ENCODE measurements at regions not wholly inside any gene's neighbourhood (a gene's known extent, or its start where the extent isn't known, plus 50 kb on each side); places are given as distances from the start of the nearest gene placed in this dataset.

GRCh38 chr19:28929006-28929405 lies 283.9 kb downstream of the UQCRFS1 start:
- no peak for DNase-seq

GRCh38 chr19:28927456-28927855 lies 285.5 kb downstream of the UQCRFS1 start:
- no peak for DNase-seq

GRCh38 chr19:28920269-28921066 lies 292.5 kb downstream of the UQCRFS1 start:
- DNase-seq = no peak

GRCh38 chr19:28917621-28918020 lies 295.3 kb downstream of the UQCRFS1 start:
- no peak for DNase-seq

GRCh38 chr19:28915737-28916460 lies 297.1 kb downstream of the UQCRFS1 start:
- DNase-seq = no peak

GRCh38 chr19:28915202-28915601 lies 297.7 kb downstream of the UQCRFS1 start:
- DNase-seq = no peak

DNA sequence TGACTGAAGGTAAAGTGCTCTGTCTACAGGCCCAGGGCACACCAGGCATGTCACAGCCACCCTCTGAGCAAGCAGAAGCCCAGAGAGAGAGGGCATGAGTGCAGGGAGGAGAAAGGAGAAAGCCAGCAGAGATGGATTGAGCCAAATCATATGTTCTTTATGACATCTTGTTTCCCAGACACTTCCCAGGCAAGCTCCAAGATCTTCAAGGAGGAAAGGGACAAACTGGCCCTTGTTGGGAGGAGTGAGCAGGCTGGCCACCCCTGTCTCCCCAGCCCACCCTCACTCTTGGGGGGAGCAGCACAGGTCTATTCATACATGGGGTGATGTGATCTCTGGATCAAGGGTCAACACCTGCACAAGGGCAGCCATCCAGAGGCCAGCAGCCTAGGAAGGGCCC lies 298.8 kb downstream of the UQCRFS1 start:
- DNase-seq = no peak

- DNase-seq = no peak
These were observed 299.3 kb downstream of the UQCRFS1 start for GRCh38 chr19:28913626-28914025.

DNA sequence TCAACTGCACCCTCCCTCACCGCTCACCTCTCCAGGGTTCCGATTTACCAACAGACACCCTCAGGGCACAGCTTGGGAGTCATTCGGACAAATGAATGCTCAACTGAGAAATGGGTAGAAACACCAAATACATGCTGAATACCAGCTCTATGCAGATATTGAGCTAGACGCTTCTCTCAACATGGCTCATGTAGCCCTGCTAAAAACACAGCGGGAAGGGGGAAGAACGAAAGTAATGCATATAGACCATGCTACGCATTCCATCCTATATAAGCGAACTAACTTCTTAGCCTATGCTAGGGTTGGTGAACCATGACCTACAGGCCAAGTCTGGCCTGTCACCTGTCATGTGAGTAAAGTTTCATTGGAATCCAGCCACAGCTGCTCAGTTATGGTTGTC lies 304.0 kb downstream of the UQCRFS1 start:
- DNase-seq = no peak

DNA sequence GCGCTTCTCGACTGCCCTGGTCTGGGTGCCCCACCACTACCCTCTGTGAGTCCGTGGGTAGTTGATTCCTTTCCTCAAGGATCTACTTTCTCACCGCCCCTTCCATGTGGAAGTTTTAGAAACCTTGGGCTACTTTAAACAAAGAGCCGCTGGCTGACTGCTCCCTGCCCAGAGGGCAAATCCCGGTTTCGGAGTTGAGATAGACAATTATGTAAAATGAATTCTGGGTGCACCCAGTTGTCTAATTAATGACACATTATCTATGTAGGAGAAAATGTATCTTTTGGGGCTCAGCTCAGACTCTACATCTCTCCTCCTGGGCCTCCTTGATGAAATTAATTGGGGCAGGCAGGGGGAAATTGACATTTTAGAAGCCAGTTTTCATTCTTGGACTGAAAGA lies 305.4 kb downstream of the UQCRFS1 start:
- no peak for DNase-seq

DNA sequence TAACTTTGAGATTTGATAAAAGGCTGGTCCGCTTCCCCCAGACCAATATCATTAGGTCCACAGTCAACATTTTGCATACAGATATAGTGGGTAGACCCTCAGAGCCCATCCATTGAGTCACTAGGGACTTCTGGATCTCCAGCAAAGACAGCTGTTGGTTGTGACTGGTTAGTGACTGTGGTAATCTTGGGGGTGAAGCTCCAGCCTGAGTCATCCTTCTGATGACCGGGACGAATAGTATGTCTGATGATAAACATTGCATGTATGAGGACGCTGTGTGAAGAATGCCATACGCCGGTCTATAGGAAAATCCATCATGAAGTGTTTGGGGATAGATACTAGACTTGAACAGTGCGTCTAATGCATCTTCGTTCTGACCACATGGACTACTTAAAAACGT lies 307.0 kb downstream of the UQCRFS1 start:
- DNase-seq = no peak

DNA sequence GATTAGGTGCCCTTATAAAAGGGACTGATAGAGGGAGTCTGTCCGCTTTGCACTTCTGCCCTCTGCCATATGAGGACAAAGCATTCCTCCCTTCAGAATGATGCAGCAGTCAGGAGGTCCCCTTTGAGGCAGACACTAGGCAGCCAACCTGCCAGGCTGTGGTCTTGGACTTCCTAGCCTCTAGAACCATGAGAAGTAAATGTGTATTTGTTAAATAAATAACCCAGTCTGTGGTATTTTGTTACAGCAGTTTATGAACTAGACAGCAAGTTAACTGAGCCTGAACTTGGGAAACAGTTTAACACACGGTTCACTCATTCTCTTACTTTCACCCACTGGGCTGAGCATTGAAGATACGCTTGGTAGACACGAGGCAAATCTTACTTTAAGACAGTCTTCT lies 313.2 kb downstream of the UQCRFS1 start:
- DNase-seq = no peak

- DNase-seq = no peak
These were observed 314.7 kb downstream of the UQCRFS1 start for GRCh38 chr19:28898249-28898648.

DNA sequence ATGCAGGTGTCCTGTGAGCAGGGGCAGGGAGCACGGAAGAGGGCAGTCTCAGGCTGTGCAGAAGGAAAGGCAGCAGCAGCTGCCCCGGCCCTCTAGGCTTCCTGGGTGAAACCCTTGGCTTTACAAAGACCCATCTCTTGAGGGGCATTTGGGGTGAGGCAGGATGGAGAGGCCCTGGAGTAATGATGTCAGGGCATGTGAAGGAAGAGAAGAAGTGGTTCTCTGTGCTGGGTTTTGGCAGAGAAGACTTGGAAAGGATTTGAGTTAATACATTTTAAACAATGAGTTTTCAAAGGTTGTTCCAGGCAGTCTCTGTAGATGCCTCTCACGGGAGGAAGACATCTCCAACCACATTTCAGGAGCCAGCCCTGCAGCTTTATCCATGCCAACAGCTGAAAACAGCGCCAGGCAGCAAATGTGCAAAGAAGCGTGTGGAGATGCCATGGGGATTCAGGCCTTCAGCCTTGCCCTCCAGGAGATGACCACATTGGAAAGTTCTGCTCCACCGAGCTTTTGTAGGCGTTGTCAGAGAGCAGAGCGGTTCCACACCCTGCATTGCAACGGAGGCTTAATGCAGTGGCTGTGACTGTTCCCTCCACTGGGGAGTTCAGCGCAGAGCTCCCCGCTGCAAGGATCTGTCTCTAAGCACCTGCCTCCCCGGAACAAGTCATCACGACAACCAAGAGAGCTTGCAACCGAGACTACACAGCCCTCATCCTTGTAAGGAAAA lies 322.8 kb downstream of the UQCRFS1 start:
- no peak for DNase-seq

- DNase-seq = no peak
These were observed 324.9 kb downstream of the UQCRFS1 start for GRCh38 chr19:28887920-28888618.

- DNase-seq = no peak
These were observed 326.2 kb downstream of the UQCRFS1 start for GRCh38 chr19:28886708-28887107.

DNA sequence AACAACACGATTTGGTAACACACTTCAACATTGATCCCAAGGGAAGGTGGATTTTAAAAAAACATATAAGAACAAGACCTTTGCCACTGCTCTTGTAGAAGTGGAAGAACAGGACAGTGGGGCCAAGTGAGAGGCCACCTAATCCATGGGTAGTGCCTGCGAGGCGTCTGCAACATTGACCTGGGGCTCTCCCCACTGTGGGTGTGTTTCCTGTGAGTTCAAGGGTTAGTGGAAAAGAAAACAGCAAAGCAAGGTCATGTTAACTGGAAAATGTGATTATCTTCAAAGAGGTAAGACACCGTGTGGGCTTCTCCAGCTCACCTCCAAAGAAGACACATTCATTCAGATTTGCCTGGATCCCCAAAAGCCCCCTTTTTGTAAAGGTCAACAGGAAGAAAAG lies 327.0 kb downstream of the UQCRFS1 start:
- DNase-seq = no peak

DNA sequence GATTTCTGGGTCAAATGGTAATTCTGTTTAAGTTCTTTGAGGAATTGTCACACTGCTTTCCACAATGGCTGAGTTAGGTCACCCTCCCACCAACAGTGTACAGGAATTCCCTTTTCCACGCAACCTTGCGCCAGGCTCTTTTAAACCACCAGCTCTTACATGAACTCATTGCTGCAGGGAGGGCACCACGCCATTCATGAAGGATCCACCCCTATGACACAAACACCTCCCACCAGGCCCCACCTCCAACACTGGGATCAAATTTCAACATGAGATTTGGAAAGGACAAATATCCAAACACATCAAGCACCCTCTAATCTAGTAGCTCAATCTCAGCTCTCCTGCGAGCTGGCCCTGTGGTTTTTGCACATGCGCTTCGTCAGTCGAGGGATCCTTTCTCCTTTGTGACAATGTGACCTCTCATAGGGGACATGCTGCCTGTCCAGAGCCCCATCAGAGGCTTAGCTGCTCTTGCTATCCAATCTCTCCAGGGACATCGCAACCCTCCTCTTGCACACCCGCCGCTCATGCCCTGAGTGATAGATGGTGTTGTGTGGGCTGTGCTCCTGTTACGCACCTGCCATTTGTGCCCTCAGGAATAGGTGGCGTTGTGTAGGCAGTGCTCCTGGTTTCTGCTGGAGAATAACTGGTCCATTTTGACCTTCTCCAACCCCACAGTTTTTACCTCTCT lies 328.0 kb downstream of the UQCRFS1 start:
- no peak for DNase-seq

DNA sequence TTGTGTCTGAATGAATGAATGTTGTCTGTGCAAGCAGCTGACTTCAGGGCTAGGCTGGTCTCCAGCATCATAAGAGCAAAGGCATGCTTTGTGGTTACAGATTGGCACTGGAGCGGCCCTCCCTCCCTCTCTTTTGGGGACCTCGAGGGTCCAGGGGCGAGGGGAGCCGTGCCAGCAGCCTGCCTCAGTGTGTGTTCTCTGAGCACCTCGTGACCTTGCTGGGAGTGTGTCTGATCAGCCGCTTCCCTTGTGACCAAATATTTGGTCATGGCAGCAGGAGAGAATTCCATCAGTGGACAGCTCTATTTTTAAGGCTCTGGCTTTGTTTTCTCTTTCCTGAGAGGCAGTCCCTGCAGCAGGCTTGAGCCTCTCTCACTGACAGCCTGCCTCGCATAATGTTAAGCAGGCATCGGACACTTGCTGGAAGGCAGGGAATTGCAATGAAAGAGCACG lies 329.7 kb downstream of the UQCRFS1 start:
- DNase-seq = no peak

GRCh38 chr19:28882818-28883217 lies 330.1 kb downstream of the UQCRFS1 start:
- DNase-seq = no peak

- no peak for DNase-seq
These were observed 331.3 kb downstream of the UQCRFS1 start for GRCh38 chr19:28881616-28882015.

DNA sequence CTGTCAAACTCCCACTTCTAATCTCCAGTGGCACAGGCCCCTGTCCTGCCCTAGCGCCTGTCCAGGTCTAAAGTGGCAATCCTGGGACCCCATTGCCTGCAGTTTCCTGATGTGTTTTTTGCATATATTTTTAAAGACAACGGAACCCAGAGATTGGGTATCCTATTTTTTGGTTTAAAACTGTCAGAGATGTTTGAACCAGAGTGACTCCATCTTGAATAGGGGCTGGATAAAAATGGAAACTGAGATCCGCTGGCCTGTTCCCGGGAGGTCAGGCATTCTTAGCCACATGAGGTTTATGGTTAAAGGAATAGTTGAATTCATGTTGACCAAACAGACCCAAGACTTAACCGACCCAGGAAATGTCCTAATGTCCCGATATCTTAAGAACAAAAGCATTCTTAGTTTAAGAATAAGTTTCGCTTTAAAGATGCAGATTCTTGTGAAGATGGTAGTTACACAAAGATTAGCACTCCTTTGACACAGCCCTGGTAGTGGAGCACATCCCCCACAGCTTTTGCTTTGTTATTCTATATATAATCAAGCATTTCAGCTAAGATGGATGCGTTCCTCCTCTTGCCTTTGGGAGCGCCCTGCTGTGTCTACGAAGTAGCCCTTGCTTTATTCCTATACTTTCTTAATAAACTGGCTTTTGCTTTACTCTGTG lies 332.1 kb downstream of the UQCRFS1 start:
- DNase-seq = no peak
